CD14-positive monocyte (primary cell): ENCODE measurements at regions not wholly inside any gene's neighbourhood (a gene's known extent, or its start where the extent isn't known, plus 50 kb on each side); places are given as distances from the start of the nearest gene placed in this dataset.

Experiments used
- DNase-seq, 3 donors: peaks; one replicate each; pipeline ENCODE4 v3.0.0-alpha.2; 2011 to 2022
- H2AFZ ChIP-seq: 2 replicates; pipeline ENCODE4 v1.6.0; 2012; ENCODE audit warnings: mild to moderate bottlenecking, low read depth, low read length, inconsistent platforms; ENCODE audit not compliant: insufficient read depth, poor library complexity, severe bottlenecking
- H3K27ac ChIP-seq, 2 donors: 1 replicate in 1 of 2; 2 replicates in 1 of 2; pipeline ENCODE4 v1.5.1; 2012 to 2013; ENCODE audit warnings: low read length in 2 of 2, control low read depth in 1 of 2, inconsistent platforms in 1 of 2, low read depth in 1 of 2, mild to moderate bottlenecking in 1 of 2
- H3K27me3 ChIP-seq, 2 donors: one replicate each; pipeline versions ENCODE4 v1.6.0 to v1.6.1; 2011 to 2013; ENCODE audit warnings: low read length in 2 of 2; ENCODE audit not compliant: control insufficient read depth in 2 of 2, insufficient read depth in 2 of 2
- H3K36me3 ChIP-seq, 2 donors: replicated peaks in 1 of 2; 1 replicate in 1 of 2; 2 replicates in 1 of 2; pipeline versions ENCODE4 v1.5.1 to v1.6.1; 2012 to 2013; ENCODE audit warnings: low read length in 2 of 2, control low read depth in 1 of 2, inconsistent platforms in 1 of 2, mild to moderate bottlenecking in 1 of 2; ENCODE audit not compliant: insufficient read depth in 2 of 2, control insufficient read depth in 1 of 2
- H3K4me1 ChIP-seq, 2 donors: 1 replicate in 1 of 2; 2 replicates in 1 of 2; pipeline versions ENCODE4 v1.5.1 to v1.6.1; 2012 to 2013; ENCODE audit warnings: low read length in 2 of 2, control low read depth in 1 of 2, inconsistent platforms in 1 of 2, mild to moderate bottlenecking in 1 of 2, moderate library complexity in 1 of 2; ENCODE audit not compliant: insufficient read depth in 2 of 2, control insufficient read depth in 1 of 2
- H3K4me2 ChIP-seq: replicated peaks from 2 replicates; pipeline ENCODE3; 2012; ENCODE audit warnings: low read length, moderate library complexity, mild to moderate bottlenecking; ENCODE audit not compliant: poor library complexity, severe bottlenecking; ENCODE audit errors: extremely low read depth
- H3K4me3 ChIP-seq, 3 experiments: fragments of 200-600 bp in 1 of 3; sonication (generic) in 1 of 3; replicated peaks in 1 of 3; 1 replicate in 2 of 3; 2 replicates in 1 of 3; pipeline ENCODE4 v1.5.1; 2011 to 2013; ENCODE audit warnings: low read length in 3 of 3, mild to moderate bottlenecking in 3 of 3, control low read depth in 2 of 3, low read depth in 2 of 3, inconsistent platforms in 1 of 3, moderate library complexity in 1 of 3
- H3K79me2 ChIP-seq: 2 replicates; pipeline ENCODE4 v1.6.0; 2012; ENCODE audit warnings: mild to moderate bottlenecking, control low read depth, inconsistent platforms, low read length, moderate library complexity; ENCODE audit not compliant: insufficient read depth
- H3K9ac ChIP-seq: 2 replicates; pipeline ENCODE4 v1.6.0; 2017; ENCODE audit warnings: low read length, mild to moderate bottlenecking; ENCODE audit not compliant: insufficient read depth, poor library complexity, severe bottlenecking
- H3K9me3 ChIP-seq, 2 donors: replicated peaks in 1 of 2; 1 replicate in 1 of 2; 2 replicates in 1 of 2; pipeline versions ENCODE4 v1.5.1 to v1.6.1; 2012 to 2013; ENCODE audit warnings: low read length in 2 of 2, control low read depth in 1 of 2; ENCODE audit not compliant: control insufficient read depth in 1 of 2, insufficient read depth in 1 of 2
- H4K20me1 ChIP-seq: 2 replicates; pipeline ENCODE4 v1.6.0; 2012; ENCODE audit warnings: mild to moderate bottlenecking, low read length, control low read depth, moderate library complexity; ENCODE audit not compliant: insufficient read depth
- H3K27ac Mint-ChIP-seq, 7 donors: one replicate each; pipeline ENCODE4 v1.8.0; 2020; ENCODE audit warnings: mild to moderate bottlenecking in 7 of 7, mixed read lengths in 7 of 7, moderate library complexity in 6 of 7, inconsistent platforms in 2 of 7
- H3K27me3 Mint-ChIP-seq, 3 donors: one replicate each; pipeline ENCODE4 v1.8.0; 2021 to 2022; ENCODE audit warnings: low read depth in 3 of 3, mild to moderate bottlenecking in 3 of 3, mixed read lengths in 3 of 3, moderate library complexity in 3 of 3, inconsistent platforms in 1 of 3
- H3K36me3 Mint-ChIP-seq, 2 donors: one replicate each; pipeline ENCODE4 v1.8.0; 2020; ENCODE audit warnings: mixed read lengths in 2 of 2, inconsistent platforms in 1 of 2, mild to moderate bottlenecking in 1 of 2
- H3K4me1 Mint-ChIP-seq: one replicate; pipeline ENCODE4 v1.8.0; 2020; ENCODE audit warnings: mild to moderate bottlenecking, mixed read lengths
- H3K4me3 Mint-ChIP-seq, 2 donors: one replicate each; pipeline ENCODE4 v1.8.0; 2020; ENCODE audit warnings: mild to moderate bottlenecking in 2 of 2, mixed read lengths in 2 of 2, moderate library complexity in 1 of 2
- H3K9me3 Mint-ChIP-seq, 7 donors: one replicate each; pipeline ENCODE4 v1.8.0; 2020 to 2022; ENCODE audit warnings: mixed read lengths in 7 of 7, mild to moderate bottlenecking in 6 of 7, moderate library complexity in 6 of 7, inconsistent platforms in 2 of 7
- WGBS: methylation state at CpG from one replicate; pipeline ENCODE4 v1.1.5; 2013; ENCODE audit warnings: missing lambda C conversion rate; ENCODE audit not compliant: insufficient coverage; 5-methylcytosine and 5-hydroxymethylcytosine counted together
- intact Hi-C, 2 donors: fragments of 100-400 bp; cut with micrococcal nuclease; formaldehyde crosslinking; loops; one replicate each; pipeline versions ENCODE4 v1.15.0 to v1.15.1; 2023
- TF ChIP-seq, protein P1 (sequence below): fragments of 200-600 bp; IDR thresholded peaks from one replicate; pipeline ENCODE4 v1.8.0; 2022; ENCODE audit warnings: antibody characterized with exemption, mild to moderate bottlenecking

DNA sequence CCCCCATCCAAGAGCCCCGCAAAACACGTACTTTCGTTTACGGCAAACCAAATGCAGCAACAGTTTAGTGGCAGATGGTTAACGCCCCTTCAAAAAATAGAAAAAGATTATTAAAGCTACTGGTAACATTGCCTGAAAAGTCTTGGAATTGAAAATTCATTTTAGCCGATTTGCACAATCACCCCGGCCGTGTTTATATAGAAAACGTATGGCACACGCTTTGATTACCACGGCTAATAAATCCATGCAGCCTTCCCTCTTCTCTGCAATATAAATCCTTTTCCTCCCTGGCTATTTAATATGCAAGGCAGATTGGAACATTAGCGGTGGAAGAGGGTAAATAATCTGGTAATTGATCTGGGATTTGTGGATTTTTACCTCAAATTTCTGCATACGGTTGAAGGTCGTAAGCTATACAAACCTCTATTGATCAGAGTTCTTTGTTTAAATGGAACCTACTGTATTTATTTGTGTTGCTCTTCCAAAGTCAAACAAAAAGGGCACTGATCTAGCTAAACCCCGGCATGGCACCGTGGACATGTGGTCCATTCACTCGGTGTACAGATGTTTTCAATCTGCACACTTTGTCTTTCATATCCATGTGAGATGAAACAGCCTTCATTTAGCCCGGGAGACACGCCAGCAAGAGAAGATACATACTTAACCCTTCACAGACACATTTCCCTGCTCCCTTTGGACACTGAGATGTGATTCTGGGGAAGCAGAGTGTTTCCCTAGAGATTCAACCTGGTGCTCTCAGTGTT lies 238.1 kb upstream of the MAF start:
- intact Hi-C loops: no loop called here
- Histone ChIP-seq H3K4me1 (no peaks in the 10 kb centered on the region), H3K9me3 (no peaks in the 10 kb centered on the region), H3K9ac (no peak overlapping the region), H3K36me3 (no peaks in the 10 kb centered on the region), H2AFZ (no peak overlapping the region), H3K27ac (no peak overlapping the region), H3K4me2 (no peak overlapping the region), H3K4me3 (no peak overlapping the region), H4K20me1 (no peaks in the 10 kb centered on the region), H3K27me3 (no peaks in the 10 kb centered on the region), H3K79me2 (no peaks in the 10 kb centered on the region)
- no peak for DNase-seq
- 95% methylated on average over 11 of the region's 19 CpGs for WGBS
- Mint-ChIP-seq H3K27me3 (peaks cover 0 to 5% (median 1%) of the 10 kb centered on the region in 3 donors), H3K4me3 (no peak overlapping the region), H3K9me3 (peaks cover 0 to 13% (median 5%) of the 10 kb centered on the region in 7 donors), H3K27ac (no peak overlapping the region), H3K36me3 (no peaks in the 10 kb centered on the region), H3K4me1 (no peaks in the 10 kb centered on the region)
- TF ChIP-seq, protein P1, sequence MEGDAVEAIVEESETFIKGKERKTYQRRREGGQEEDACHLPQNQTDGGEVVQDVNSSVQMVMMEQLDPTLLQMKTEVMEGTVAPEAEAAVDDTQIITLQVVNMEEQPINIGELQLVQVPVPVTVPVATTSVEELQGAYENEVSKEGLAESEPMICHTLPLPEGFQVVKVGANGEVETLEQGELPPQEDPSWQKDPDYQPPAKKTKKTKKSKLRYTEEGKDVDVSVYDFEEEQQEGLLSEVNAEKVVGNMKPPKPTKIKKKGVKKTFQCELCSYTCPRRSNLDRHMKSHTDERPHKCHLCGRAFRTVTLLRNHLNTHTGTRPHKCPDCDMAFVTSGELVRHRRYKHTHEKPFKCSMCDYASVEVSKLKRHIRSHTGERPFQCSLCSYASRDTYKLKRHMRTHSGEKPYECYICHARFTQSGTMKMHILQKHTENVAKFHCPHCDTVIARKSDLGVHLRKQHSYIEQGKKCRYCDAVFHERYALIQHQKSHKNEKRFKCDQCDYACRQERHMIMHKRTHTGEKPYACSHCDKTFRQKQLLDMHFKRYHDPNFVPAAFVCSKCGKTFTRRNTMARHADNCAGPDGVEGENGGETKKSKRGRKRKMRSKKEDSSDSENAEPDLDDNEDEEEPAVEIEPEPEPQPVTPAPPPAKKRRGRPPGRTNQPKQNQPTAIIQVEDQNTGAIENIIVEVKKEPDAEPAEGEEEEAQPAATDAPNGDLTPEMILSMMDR: no peak

DNA sequence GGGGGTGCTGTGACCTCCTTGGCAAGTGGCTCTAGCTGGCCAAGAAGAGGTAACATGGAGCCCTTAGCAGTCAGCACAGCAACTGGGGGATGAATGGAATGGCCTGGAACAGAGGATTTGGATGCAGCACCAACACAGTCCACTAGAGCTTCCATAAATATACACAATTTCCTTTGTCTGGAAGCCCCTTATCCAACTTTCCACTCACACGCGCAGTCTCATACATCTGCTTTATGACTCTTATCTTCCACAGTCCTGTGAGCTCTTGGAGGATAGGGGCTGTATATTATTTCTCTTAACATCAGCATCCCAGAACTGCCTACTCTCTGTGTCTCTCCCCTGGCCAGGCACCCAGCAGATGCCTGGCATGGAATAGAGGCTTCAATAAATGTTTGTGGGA lies 235.6 kb upstream of the MAF start:
- H3K4me1 Mint-ChIP-seq: no peaks in the 10 kb centered on the region

More for the DNA sequence above, 235.6 kb upstream of the MAF start:
- no CpG with 5 or more reads among the region's 2 CpGs for WGBS
- H3K9ac ChIP-seq: no peak overlapping the region
- H3K4me3 ChIP-seq: no peak overlapping the region
- H3K4me3 Mint-ChIP-seq: no peak overlapping the region
- TF ChIP-seq, protein P1: no peak
- no peaks in the 10 kb centered on the region for H3K27me3 ChIP-seq
- no peaks in the 10 kb centered on the region for H3K4me1 ChIP-seq
- H2AFZ ChIP-seq: no peak overlapping the region
- DNase-seq: no peak
- intact Hi-C loops: no loop called here
- H3K79me2 ChIP-seq: no peaks in the 10 kb centered on the region
- H3K27me3 Mint-ChIP-seq: peaks cover 1 to 3% (median 3%) of the 10 kb centered on the region in 3 donors
- no peak overlapping the region for H3K27ac Mint-ChIP-seq
- no peaks in the 10 kb centered on the region for H4K20me1 ChIP-seq
- no peaks in the 10 kb centered on the region for H3K36me3 Mint-ChIP-seq
- H3K27ac ChIP-seq: no peak overlapping the region
- H3K36me3 ChIP-seq: no peaks in the 10 kb centered on the region
- H3K9me3 Mint-ChIP-seq: peaks cover 0 to 10% (median 5%) of the 10 kb centered on the region in 7 donors
- H3K9me3 ChIP-seq: no peaks in the 10 kb centered on the region
- no peak overlapping the region for H3K4me2 ChIP-seq
